Putamen (tissue), 1 donor: ENCODE measurements at regions not wholly inside any gene's neighbourhood (a gene's known extent, or its start where the extent isn't known, plus 50 kb on each side); places are given as distances from the start of the nearest gene placed in this dataset.
"Not testable (repeated sequence)": the region's sequence is repeated elsewhere in the genome, so short reads cannot be mapped to it uniquely, and the experiment has no call there.

ENCODE experiments used
- DNase-seq: peaks from one replicate; pipeline ENCODE4 v3.0.0-alpha.2; 2016; ENCODE audit warnings: low spot score

- DNase-seq, result no peak
These were observed 382.5 kb upstream of the TENM3 start for GRCh38 chr4:181860668-181861067.

- no peak for DNase-seq
These were observed 379.3 kb upstream of the TENM3 start for GRCh38 chr4:181863856-181864255.

GRCh38 chr4:181870326-181870725, 372.9 kb upstream of the TENM3 start:
- no peak for DNase-seq

GRCh38 chr4:181874602-181875001, 368.6 kb upstream of the TENM3 start:
- DNase-seq, result no peak

GRCh38 chr4:181877329-181877848, 365.8 kb upstream of the TENM3 start:
- DNase-seq, result no peak

- no peak for DNase-seq
These were observed 353.2 kb upstream of the TENM3 start for GRCh38 chr4:181890031-181890430.

- no peak for DNase-seq
These were observed 352.3 kb upstream of the TENM3 start for GRCh38 chr4:181890911-181891310.

GRCh38 chr4:181896614-181897013, 346.6 kb upstream of the TENM3 start:
- no peak for DNase-seq

GRCh38 chr4:181897935-181898334, 345.3 kb upstream of the TENM3 start:
- no peak for DNase-seq

- DNase-seq, result not testable (repeated sequence)
These were observed 340.8 kb upstream of the TENM3 start for GRCh38 chr4:181902404-181902803.

- DNase-seq, result no peak
These were observed 337.5 kb upstream of the TENM3 start for GRCh38 chr4:181905708-181906107.

GRCh38 chr4:181908168-181908567, 335.0 kb upstream of the TENM3 start:
- no peak for DNase-seq

GRCh38 chr4:181909368-181909767, 333.8 kb upstream of the TENM3 start:
- DNase-seq, result no peak

GRCh38 chr4:181911420-181911819, 331.8 kb upstream of the TENM3 start:
- DNase-seq, result no peak

- DNase-seq, result no peak
These were observed 309.7 kb upstream of the TENM3 start for GRCh38 chr4:181933471-181933870.

GRCh38 chr4:181938631-181939030, 304.6 kb upstream of the TENM3 start:
- DNase-seq, result no peak

- no peak for DNase-seq
These were observed 303.8 kb upstream of the TENM3 start for GRCh38 chr4:181939199-181939945.

- no peak for DNase-seq
These were observed 298.7 kb upstream of the TENM3 start for GRCh38 chr4:181944527-181944926.

- DNase-seq, result no peak
These were observed 296.3 kb upstream of the TENM3 start for GRCh38 chr4:181946902-181947301.

GRCh38 chr4:181948839-181949382, 294.3 kb upstream of the TENM3 start:
- no peak for DNase-seq

- DNase-seq, result no peak
These were observed 293.4 kb upstream of the TENM3 start for GRCh38 chr4:181949704-181950312.

- DNase-seq, result no peak
These were observed 292.7 kb upstream of the TENM3 start for GRCh38 chr4:181950372-181951127.

GRCh38 chr4:181951265-181951664, 291.9 kb upstream of the TENM3 start:
- no peak for DNase-seq
